Body of pancreas (tissue), 4 donors: ENCODE measurements at regions not wholly inside any gene's neighbourhood (a gene's known extent, or its start where the extent isn't known, plus 50 kb on each side); places are given as distances from the start of the nearest gene placed in this dataset.

Source experiments
- POLR2A ChIP-seq, 3 donors: fragments of 450-650 bp; IDR thresholded peaks; one replicate each; pipeline ENCODE4 v1.6.1; 2016; ENCODE audit warnings: antibody characterized with exemption in 3 of 3, mild to moderate bottlenecking in 2 of 3
- TF ChIP-seq, protein P1 (sequence below), 7 experiments: fragments of 450-650 bp in 4 of 7; fragments of 200-600 bp in 3 of 7; sonication (generic) in 3 of 7; IDR thresholded peaks; one replicate each; pipeline ENCODE4 v1.5.1; 2016 to 2019; ENCODE audit warnings: antibody characterized with exemption in 7 of 7

- TF ChIP-seq, protein P1, sequence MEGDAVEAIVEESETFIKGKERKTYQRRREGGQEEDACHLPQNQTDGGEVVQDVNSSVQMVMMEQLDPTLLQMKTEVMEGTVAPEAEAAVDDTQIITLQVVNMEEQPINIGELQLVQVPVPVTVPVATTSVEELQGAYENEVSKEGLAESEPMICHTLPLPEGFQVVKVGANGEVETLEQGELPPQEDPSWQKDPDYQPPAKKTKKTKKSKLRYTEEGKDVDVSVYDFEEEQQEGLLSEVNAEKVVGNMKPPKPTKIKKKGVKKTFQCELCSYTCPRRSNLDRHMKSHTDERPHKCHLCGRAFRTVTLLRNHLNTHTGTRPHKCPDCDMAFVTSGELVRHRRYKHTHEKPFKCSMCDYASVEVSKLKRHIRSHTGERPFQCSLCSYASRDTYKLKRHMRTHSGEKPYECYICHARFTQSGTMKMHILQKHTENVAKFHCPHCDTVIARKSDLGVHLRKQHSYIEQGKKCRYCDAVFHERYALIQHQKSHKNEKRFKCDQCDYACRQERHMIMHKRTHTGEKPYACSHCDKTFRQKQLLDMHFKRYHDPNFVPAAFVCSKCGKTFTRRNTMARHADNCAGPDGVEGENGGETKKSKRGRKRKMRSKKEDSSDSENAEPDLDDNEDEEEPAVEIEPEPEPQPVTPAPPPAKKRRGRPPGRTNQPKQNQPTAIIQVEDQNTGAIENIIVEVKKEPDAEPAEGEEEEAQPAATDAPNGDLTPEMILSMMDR (IDR thresholded peaks at IDR 0.05), result no peak
- TF ChIP-seq POLR2A (IDR thresholded peaks at IDR 0.05), result peak in 1 of 3 donors; percentile 20
These were observed 248.6 kb downstream of the HIVEP2 start for GRCh38 chr6:142696123-142697000.
